Smooth muscle cell (in vitro differentiated cells): ENCODE measurements at regions not wholly inside any gene's neighbourhood (a gene's known extent, or its start where the extent isn't known, plus 50 kb on each side); places are given as distances from the start of the nearest gene placed in this dataset.

Experiments
- DNase-seq: peaks from one replicate; lab custom pipeline; 2025; ENCODE audit not compliant: unreplicated experiment; lab: John Stamatoyannopoulos, UW
- H2AFZ ChIP-seq: fragments of 200-600 bp; sonication (generic); 2 replicates; pipeline ENCODE4 v1.6.0; 2016; ENCODE audit warnings: antibody characterized with exemption, low read depth, mild to moderate bottlenecking
- H3F3A ChIP-seq: fragments of 200-600 bp; sonication (generic); 2 replicates; pipeline ENCODE4 v1.6.0; 2017; ENCODE audit warnings: antibody characterized with exemption, low read depth
- H3K27ac ChIP-seq: fragments of 200-600 bp; sonication (generic); 2 replicates; pipeline ENCODE4 v1.5.1; 2016; ENCODE audit warnings: low read depth, mild to moderate bottlenecking
- H3K27me3 ChIP-seq: fragments of 200-600 bp; sonication (generic); 2 replicates; pipeline ENCODE4 v1.6.1; 2016; ENCODE audit warnings: low read depth, mild to moderate bottlenecking
- H3K36me3 ChIP-seq: fragments of 200-600 bp; sonication (generic); 2 replicates; pipeline ENCODE4 v1.5.1; 2016; ENCODE audit warnings: low read depth
- H3K4me1 ChIP-seq: fragments of 200-600 bp; sonication (generic); 2 replicates; pipeline ENCODE4 v1.5.1; 2016; ENCODE audit warnings: low read depth
- H3K4me2 ChIP-seq: fragments of 200-600 bp; sonication (generic); 2 replicates; pipeline ENCODE4 v1.6.0; 2016; ENCODE audit warnings: mild to moderate bottlenecking
- H3K4me3 ChIP-seq: fragments of 200-600 bp; sonication (generic); 2 replicates; pipeline ENCODE4 v1.5.1; 2016; ENCODE audit warnings: mild to moderate bottlenecking
- H3K79me2 ChIP-seq: fragments of 200-600 bp; sonication (generic); 2 replicates; pipeline ENCODE4 v1.6.0; 2016; ENCODE audit warnings: low read depth, mild to moderate bottlenecking
- H3K9ac ChIP-seq: fragments of 200-600 bp; sonication (generic); 2 replicates; pipeline ENCODE4 v1.6.0; 2016; ENCODE audit warnings: low read depth
- H3K9me3 ChIP-seq: fragments of 200-600 bp; sonication (generic); replicated peaks from 2 replicates; pipeline ENCODE4 v1.5.1; 2016; ENCODE audit warnings: low read depth
- H4K20me1 ChIP-seq: fragments of 200-600 bp; sonication (generic); 2 replicates; pipeline ENCODE4 v1.6.0; 2016; ENCODE audit warnings: low read depth
- WGBS: methylation state at CpG from one replicate; pipeline ENCODE4 v1.1.7; 2016; ENCODE audit warnings: low lambda C conversion rate; 5-methylcytosine and 5-hydroxymethylcytosine counted together
- TF ChIP-seq, protein P1 (sequence below): fragments of 200-600 bp; sonication (generic); IDR thresholded peaks from 2 replicates; pipeline ENCODE4 v1.5.1; 2017; ENCODE audit warnings: borderline replicate concordance, mild to moderate bottlenecking, antibody characterized with exemption; ENCODE audit not compliant: insufficient read depth, poor library complexity, severe bottlenecking

DNA sequence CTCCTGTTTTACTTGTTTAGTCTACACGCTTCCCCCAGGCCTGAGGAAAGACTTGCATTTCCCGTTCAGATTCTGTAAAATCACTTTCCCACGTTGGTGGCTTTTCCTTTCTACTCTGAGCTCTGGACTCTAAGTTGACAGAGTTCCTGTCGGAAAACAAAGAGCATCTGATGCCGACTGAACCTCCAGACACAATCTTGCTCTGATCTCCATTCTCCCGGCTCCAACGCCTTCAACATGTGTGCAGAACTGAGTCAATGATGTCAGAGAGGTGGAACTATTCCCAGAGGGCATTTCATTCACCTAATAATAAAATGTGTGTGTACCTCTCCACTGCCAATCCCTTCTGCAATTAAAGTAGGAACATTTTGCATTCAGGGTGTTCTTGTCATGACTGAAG lies 147.7 kb downstream of the MIS18A start:
- Histone ChIP-seq H3K4me3 (no peak overlapping the region), H2AFZ (no peak overlapping the region), H3K9ac (no peak overlapping the region), H3K27me3 (no peaks in the 10 kb centered on the region), H3K36me3 (no peaks in the 10 kb centered on the region), H3K27ac (no peak overlapping the region), H4K20me1 (no peaks in the 10 kb centered on the region), H3K79me2 (no peaks in the 10 kb centered on the region), H3K9me3 (no peaks in the 10 kb centered on the region), H3F3A (no peaks in the 10 kb centered on the region), H3K4me2 (no peak overlapping the region), H3K4me1 (no peaks in the 10 kb centered on the region)
- WGBS = 67% methylated on average over 7 of the region's 7 CpGs
- DNase-seq = no peak
- TF ChIP-seq, protein P1, sequence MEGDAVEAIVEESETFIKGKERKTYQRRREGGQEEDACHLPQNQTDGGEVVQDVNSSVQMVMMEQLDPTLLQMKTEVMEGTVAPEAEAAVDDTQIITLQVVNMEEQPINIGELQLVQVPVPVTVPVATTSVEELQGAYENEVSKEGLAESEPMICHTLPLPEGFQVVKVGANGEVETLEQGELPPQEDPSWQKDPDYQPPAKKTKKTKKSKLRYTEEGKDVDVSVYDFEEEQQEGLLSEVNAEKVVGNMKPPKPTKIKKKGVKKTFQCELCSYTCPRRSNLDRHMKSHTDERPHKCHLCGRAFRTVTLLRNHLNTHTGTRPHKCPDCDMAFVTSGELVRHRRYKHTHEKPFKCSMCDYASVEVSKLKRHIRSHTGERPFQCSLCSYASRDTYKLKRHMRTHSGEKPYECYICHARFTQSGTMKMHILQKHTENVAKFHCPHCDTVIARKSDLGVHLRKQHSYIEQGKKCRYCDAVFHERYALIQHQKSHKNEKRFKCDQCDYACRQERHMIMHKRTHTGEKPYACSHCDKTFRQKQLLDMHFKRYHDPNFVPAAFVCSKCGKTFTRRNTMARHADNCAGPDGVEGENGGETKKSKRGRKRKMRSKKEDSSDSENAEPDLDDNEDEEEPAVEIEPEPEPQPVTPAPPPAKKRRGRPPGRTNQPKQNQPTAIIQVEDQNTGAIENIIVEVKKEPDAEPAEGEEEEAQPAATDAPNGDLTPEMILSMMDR = no peak

DNA sequence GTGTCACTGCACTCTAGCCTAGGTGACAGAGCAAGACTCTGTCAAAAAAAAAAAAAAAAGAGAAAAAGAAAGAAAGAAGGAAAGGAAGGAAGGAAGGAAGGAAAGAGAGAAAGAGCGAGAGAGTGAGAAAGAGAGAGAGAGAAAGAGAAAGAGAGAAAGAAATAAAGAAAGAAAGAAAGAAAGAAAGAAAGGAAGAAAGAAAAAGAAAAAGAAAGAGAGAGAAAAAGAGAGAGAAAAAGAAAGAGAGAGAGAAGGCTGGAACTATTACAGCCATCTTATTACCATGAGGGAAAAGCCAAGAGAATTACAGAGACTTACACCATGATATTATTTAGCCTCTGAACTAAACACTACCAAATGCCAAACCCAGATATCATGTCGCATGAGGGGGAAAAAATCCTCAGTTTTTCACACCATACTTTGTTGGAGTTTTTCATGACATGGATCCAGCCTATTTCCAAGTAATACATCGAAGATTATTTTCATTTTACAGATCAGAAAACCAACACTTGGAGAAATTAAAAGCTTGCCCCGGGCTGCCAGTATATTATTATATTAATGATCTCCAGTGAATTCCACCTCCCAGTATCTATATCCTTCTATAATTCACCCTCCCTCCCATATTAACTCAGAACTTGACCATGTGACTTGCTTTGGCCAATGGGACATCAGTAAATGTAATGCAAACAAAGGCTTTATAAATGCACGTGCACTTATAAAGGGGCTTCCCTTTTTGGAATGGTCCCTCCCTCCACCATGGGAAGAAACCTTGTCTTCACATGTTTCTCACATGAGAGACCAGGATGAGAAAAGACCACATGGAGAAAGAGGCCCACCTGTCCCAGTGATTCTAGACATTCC lies 148.6 kb downstream of the MIS18A start:
- TF ChIP-seq, protein P1 = no peak
- no peak overlapping the region for H3K4me2 ChIP-seq
- H3K4me1 ChIP-seq = no peaks in the 10 kb centered on the region
- no peaks in the 10 kb centered on the region for H3K27me3 ChIP-seq
- WGBS = 99% methylated on average over 5 of the region's 5 CpGs
- no peaks in the 10 kb centered on the region for H3F3A ChIP-seq
- DNase-seq = no peak
- H3K4me3 ChIP-seq = no peak overlapping the region
- H3K36me3 ChIP-seq = no peaks in the 10 kb centered on the region
- H4K20me1 ChIP-seq = no peaks in the 10 kb centered on the region
- no peaks in the 10 kb centered on the region for H3K79me2 ChIP-seq
- H2AFZ ChIP-seq = no peak overlapping the region
- no peak overlapping the region for H3K27ac ChIP-seq
- H3K9me3 ChIP-seq = no peaks in the 10 kb centered on the region
- H3K9ac ChIP-seq = no peak overlapping the region

DNA sequence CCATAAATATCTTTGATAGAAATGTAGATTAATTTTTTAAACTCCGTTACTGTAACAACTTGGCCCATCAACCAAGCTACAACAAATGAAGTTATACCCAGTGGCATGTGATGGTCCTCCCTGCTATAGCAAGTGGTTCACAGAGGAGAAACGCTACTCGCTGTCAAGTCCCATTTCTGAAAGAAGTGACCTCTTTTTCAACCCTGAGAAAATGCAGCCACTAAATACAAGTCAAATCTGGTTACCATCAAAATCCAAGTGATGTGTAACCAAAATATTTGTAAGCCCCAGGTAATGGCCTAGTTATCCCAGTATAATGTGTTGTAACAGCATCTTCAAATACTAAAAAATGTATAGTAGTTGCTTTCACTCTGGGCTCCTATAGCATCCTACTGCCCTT lies 151.8 kb downstream of the MIS18A start:
- H3K4me2 ChIP-seq = no peak overlapping the region
- no peaks in the 10 kb centered on the region for H3K27me3 ChIP-seq
- H3K9me3 ChIP-seq = no peaks in the 10 kb centered on the region
- H3K27ac ChIP-seq = no peak overlapping the region
- WGBS = 99% methylated on average over 3 of the region's 3 CpGs
- DNase-seq = no peak
- H3K4me1 ChIP-seq = no peaks in the 10 kb centered on the region
- no peak overlapping the region for H3K9ac ChIP-seq
- TF ChIP-seq, protein P1 = no peak
- no peak overlapping the region for H2AFZ ChIP-seq
- H3F3A ChIP-seq = no peaks in the 10 kb centered on the region
- H3K4me3 ChIP-seq = no peak overlapping the region
- no peaks in the 10 kb centered on the region for H4K20me1 ChIP-seq
- H3K36me3 ChIP-seq = no peaks in the 10 kb centered on the region
- no peaks in the 10 kb centered on the region for H3K79me2 ChIP-seq

DNA sequence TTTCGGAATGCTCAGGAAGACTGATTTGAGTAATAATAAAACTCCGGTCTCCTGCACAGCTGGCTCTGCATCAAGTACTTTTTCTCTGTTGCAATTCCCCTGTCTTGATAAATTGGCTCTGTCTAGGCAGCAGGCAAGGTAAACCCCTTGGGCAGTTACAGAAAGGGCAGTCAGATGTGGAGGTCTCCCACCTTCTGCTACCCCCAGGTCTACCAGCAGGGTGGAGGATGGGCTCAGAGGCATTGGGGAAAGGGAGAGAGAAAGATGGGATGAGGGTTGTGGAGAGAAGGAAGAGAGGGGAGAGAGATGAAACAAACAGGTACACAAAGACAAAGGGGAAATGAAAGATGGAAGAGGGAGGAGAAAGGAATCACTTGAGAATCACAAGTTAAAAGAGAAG lies 156.8 kb downstream of the MIS18A start:
- Histone ChIP-seq H3K9ac (no peak overlapping the region), H3K36me3 (no peaks in the 10 kb centered on the region), H3K27ac (no peak overlapping the region), H3K79me2 (no peaks in the 10 kb centered on the region), H3K9me3 (no peaks in the 10 kb centered on the region), H4K20me1 (no peaks in the 10 kb centered on the region), H3K4me1 (no peaks in the 10 kb centered on the region), H3F3A (no peaks in the 10 kb centered on the region), H3K27me3 (no peaks in the 10 kb centered on the region), H3K4me2 (no peak overlapping the region), H3K4me3 (no peak overlapping the region), H2AFZ (no peak overlapping the region)
- DNase-seq = no peak
- TF ChIP-seq, protein P1 = no peak
- 92% methylated on average over 2 of the region's 2 CpGs for WGBS
